ENCODE measurements at regions not wholly inside any gene's neighbourhood (a gene's known extent, or its start where the extent isn't known, plus 50 kb on each side); places are given as distances from the start of the nearest gene placed in this dataset.

GRCh38 chr5:153099328-153099727, 391.1 kb upstream of the GRIA1 start:
- TF ChIP-seq CSRNP3 (CRISPR knock-in tag; IDR thresholded peaks at IDR 0.05) (no peak), PPARA (CRISPR knock-in tag; IDR thresholded peaks at IDR 0.05; ENCODE audit: borderline replicate concordance) (no peak), BACH2 (CRISPR knock-in tag; IDR thresholded peaks at IDR 0.05; ENCODE audit: borderline replicate concordance) (no peak), GLIS3 (CRISPR knock-in tag; IDR thresholded peaks at IDR 0.05) (no peak), RARB (CRISPR knock-in tag; IDR thresholded peaks at IDR 0.05) (no peak), ZFP30 (CRISPR knock-in tag; IDR thresholded peaks at IDR 0.05) (no peak), ZNF565 (CRISPR knock-in tag; conservative IDR thresholded peaks at IDR 0.05; ENCODE audit: low read depth) (no peak), ISL1 (CRISPR knock-in tag; IDR thresholded peaks at IDR 0.05) (no peak), POU6F1 (CRISPR knock-in tag; IDR thresholded peaks at IDR 0.05; ENCODE audit: borderline replicate concordance, low read depth) (no peak), ZNF70 (CRISPR knock-in tag; IDR thresholded peaks at IDR 0.05) (no peak)
